Breast epithelium (tissue), 3 donors: ENCODE measurements at regions not wholly inside any gene's neighbourhood (a gene's known extent, or its start where the extent isn't known, plus 50 kb on each side); places are given as distances from the start of the nearest gene placed in this dataset.
"Not testable (repeated sequence)": the region's sequence is repeated elsewhere in the genome, so short reads cannot be mapped to it uniquely, and the experiment has no call there.

Source experiments
- POLR2A ChIP-seq: fragments of 450-650 bp; IDR thresholded peaks from one replicate; pipeline ENCODE4 v1.6.1; 2016; ENCODE audit warnings: antibody characterized with exemption, mild to moderate bottlenecking, moderate library complexity
- POLR2AphosphoS5 ChIP-seq, 3 donors: sonication (generic); formaldehyde crosslinking; IDR thresholded peaks; one replicate each; pipeline ENCODE4 v1.6.1; 2017; ENCODE audit warnings: antibody characterized with exemption in 3 of 3
- TF ChIP-seq, protein P1 (sequence below), 3 donors: fragments of 450-650 bp; IDR thresholded peaks; one replicate each; pipeline ENCODE4 v1.5.1; 2016 to 2017; ENCODE audit warnings: antibody characterized with exemption in 3 of 3, mild to moderate bottlenecking in 3 of 3, moderate library complexity in 3 of 3

DNA sequence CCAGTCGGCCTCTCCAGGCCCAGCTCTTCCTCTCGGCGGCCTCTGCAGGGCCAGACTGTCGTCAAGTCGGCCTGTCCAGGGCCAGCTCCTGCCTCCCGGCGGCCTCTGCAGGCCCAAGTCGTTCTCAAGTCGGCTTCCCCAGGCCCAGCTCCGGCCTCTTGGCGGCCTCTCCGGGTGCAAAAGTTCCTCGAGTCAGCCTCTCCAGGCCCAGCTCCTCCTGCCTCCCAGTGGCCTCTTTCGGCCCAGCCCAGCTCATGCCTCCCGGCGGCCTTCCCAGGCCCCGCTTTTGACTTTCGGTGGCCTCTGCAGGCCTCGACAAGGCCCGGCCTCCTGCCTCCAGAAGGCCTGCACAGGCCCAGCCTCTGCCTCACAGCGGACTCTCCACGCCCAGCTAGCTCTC is 51.7 kb upstream of the METTL14 start:
- TF ChIP-seq, protein P1, sequence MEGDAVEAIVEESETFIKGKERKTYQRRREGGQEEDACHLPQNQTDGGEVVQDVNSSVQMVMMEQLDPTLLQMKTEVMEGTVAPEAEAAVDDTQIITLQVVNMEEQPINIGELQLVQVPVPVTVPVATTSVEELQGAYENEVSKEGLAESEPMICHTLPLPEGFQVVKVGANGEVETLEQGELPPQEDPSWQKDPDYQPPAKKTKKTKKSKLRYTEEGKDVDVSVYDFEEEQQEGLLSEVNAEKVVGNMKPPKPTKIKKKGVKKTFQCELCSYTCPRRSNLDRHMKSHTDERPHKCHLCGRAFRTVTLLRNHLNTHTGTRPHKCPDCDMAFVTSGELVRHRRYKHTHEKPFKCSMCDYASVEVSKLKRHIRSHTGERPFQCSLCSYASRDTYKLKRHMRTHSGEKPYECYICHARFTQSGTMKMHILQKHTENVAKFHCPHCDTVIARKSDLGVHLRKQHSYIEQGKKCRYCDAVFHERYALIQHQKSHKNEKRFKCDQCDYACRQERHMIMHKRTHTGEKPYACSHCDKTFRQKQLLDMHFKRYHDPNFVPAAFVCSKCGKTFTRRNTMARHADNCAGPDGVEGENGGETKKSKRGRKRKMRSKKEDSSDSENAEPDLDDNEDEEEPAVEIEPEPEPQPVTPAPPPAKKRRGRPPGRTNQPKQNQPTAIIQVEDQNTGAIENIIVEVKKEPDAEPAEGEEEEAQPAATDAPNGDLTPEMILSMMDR (IDR thresholded peaks at IDR 0.05), result not testable (repeated sequence)
- not testable (repeated sequence) for TF ChIP-seq POLR2A; POLR2AphosphoS5 (IDR thresholded peaks at IDR 0.05)
